ENCODE measurements at regions not wholly inside any gene's neighbourhood (a gene's known extent, or its start where the extent isn't known, plus 50 kb on each side); places are given as distances from the start of the nearest gene placed in this dataset.

DNA sequence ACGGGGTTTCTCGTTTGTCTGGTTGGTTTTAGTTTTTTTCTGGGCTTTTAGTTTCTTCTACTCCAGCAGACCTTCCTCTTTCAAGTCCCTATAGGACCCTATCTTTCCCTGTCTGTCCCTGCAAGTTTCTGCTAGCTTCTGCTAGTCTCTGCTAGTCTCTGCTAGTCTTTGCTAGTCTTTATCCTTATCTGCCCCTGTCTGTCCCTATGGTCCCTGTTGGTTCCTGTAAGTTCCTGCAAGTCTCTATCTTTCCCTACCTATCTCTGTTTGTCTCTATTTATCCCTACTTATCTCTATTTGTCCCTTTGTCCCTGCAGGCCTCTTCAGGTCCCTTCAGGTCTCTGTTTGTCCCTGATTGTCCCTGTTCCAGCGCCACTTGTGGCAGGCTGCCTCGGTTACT lies 81.5 kb upstream of the PLEKHG7 start:
- no peaks in the 10 kb centered on the region for H3K9me3 ChIP-seq (ENCODE audit: low read depth, low read length)
- H3K36me3 ChIP-seq (ENCODE audit: insufficient read depth, low read length): no peaks in the 10 kb centered on the region
- no peak overlapping the region for H3K27ac ChIP-seq
- no peak overlapping the region for H3K4me3 ChIP-seq
- no peak for DNase-seq (ENCODE audit: low read depth, low spot score)
- no peak for TF ChIP-seq FOXP2 (optimal IDR thresholded peaks at IDR 0.05; ENCODE audit: control extremely low read depth, extremely low read length, insufficient read depth)
- TF ChIP-seq EZH2 (IDR thresholded peaks at IDR 0.05): no peak
- TF ChIP-seq POLR2AphosphoS5 (IDR thresholded peaks at IDR 0.05; ENCODE audit: borderline replicate concordance, low read depth, low read length): no peak
- no peak overlapping the region for H3K9ac ChIP-seq (ENCODE audit: insufficient read length)

DNA sequence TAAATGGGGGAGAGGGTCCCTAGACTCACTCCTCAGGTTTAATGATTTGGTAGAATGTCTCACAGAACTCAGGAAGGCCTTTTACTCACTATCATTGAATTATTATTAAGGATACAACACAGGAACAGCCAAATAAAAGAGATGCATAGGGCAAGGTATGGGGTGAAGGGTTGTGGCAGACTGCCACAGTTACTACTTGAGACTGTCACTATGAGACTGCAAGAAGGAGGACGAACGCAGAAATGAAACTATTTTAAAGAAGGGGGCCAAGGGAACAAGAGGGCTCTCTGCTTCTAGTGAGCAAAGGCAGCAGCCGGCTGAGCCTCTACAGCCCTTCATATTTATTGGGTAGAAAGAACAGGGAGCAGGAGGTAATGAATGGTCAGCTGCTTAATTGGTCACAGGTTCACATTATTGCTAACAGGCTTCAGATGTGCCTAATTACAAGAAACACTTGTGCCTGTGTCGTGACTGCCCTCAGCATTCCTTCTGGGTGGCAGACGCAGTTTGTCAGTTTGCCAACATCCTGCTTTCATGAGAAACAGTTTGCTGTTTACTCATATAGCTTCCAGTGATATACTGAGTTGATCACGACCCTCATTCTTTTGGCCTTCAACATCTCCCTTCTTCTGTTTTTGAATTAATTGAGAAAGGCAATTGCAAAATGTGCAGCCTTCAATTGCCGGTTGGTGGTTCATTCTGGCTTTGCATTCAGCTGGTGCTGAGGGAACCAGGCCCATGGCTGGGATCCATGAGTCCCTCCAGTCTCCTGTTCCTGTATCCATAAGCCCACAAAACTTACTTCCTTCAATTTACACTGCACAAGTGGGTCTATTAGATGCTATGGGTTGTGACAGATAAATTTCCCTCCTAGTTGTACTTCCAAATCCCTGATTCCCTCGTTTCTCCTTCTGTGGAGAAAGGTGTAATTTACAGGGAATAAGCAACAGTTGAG lies 82.8 kb upstream of the PLEKHG7 start:
- Histone ChIP-seq H3K4me3 (no peak overlapping the region), H3K9me3 (ENCODE audit: low read depth, low read length) (no peaks in the 10 kb centered on the region), H3K27ac (no peak overlapping the region), H3K36me3 (ENCODE audit: insufficient read depth, low read length) (no peaks in the 10 kb centered on the region), H3K9ac (ENCODE audit: insufficient read length) (no peak overlapping the region)
- no peak for TF ChIP-seq FOXP2 (optimal IDR thresholded peaks at IDR 0.05; ENCODE audit: control extremely low read depth, extremely low read length, insufficient read depth)
- no peak for DNase-seq (ENCODE audit: low read depth, low spot score)

DNA sequence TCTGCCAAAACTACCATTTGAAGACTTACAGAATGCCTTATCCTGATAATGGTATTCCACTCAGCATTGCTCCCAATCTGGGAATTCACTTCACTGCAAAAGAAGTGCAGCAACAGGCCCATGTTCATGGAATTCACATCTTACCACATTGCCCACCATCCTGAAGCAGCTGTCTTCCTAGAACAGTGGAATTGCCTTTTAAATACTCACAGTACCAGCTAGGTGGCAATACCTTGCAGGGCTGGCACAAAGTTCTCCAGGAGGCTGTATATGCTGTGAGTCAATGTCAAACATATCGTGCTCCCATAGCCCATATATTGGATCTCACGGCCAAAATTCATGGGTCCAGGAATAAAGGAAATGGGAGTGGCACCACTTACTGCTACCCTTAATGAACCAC lies 83.8 kb upstream of the PLEKHG7 start:
- DNase-seq (ENCODE audit: low read depth, low spot score): no peak
- no peak overlapping the region for H3K9ac ChIP-seq (ENCODE audit: insufficient read length)
- H3K9me3 ChIP-seq (ENCODE audit: low read depth, low read length): no peaks in the 10 kb centered on the region
- no peaks in the 10 kb centered on the region for H3K36me3 ChIP-seq (ENCODE audit: insufficient read depth, low read length)
- no peak overlapping the region for H3K27ac ChIP-seq
- no peak for TF ChIP-seq EZH2 (IDR thresholded peaks at IDR 0.05)
- TF ChIP-seq FOXP2 (optimal IDR thresholded peaks at IDR 0.05; ENCODE audit: control extremely low read depth, extremely low read length, insufficient read depth): no peak
- no peak for TF ChIP-seq POLR2AphosphoS5 (IDR thresholded peaks at IDR 0.05; ENCODE audit: borderline replicate concordance, low read depth, low read length)
- H3K4me3 ChIP-seq: no peak overlapping the region

DNA sequence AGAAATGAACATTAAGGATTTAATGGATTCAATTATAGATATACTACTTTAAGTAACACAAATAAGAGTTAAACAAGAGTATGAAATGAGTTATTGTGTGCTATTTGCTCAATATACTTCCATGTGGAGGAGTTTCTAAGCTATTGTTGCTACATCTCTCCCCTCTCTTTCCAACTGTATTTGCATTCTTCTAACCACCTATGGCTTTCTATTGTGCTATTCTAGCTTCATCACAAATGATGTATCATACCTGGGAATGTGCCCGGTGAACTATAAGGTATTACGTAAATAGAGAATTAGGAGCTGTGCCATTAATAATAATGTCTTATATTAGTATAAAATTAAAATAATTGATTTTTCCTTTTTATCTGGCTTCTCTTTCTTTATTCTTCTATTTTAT lies 87.1 kb upstream of the PLEKHG7 start:
- DNase-seq (ENCODE audit: low read depth, low spot score): no peak
- H3K9me3 ChIP-seq (ENCODE audit: low read depth, low read length): no peaks in the 10 kb centered on the region
- H3K4me3 ChIP-seq: no peak overlapping the region
- H3K36me3 ChIP-seq (ENCODE audit: insufficient read depth, low read length): no peaks in the 10 kb centered on the region
- TF ChIP-seq EZH2 (IDR thresholded peaks at IDR 0.05) (no peak), FOXP2 (optimal IDR thresholded peaks at IDR 0.05; ENCODE audit: control extremely low read depth, extremely low read length, insufficient read depth) (no peak), POLR2AphosphoS5 (IDR thresholded peaks at IDR 0.05; ENCODE audit: borderline replicate concordance, low read depth, low read length) (no peak)
- no peak overlapping the region for H3K9ac ChIP-seq (ENCODE audit: insufficient read length)
- no peak overlapping the region for H3K27ac ChIP-seq

DNA sequence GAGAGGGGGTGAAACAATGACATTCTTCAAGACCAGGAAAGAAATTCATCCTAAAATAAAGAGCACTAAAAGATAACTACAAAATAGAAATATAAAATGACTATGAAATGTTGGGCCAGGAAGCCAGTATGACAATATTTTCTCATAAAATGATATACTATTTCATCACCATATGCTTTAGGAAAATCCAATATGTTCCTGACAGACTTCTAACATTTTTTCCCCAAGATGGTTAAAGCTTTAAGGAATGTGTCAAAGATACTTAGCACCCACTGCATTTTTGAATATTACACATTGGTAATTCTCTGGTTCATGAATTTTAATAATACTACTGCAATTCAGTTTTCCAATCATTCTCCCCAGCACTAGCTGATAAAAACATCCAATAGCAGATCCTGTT lies 87.7 kb upstream of the PLEKHG7 start:
- DNase-seq (ENCODE audit: low read depth, low spot score): no peak
- no peaks in the 10 kb centered on the region for H3K9me3 ChIP-seq (ENCODE audit: low read depth, low read length)
- TF ChIP-seq EZH2 (IDR thresholded peaks at IDR 0.05): no peak
- TF ChIP-seq FOXP2 (optimal IDR thresholded peaks at IDR 0.05; ENCODE audit: control extremely low read depth, extremely low read length, insufficient read depth): no peak
- no peak for TF ChIP-seq POLR2AphosphoS5 (IDR thresholded peaks at IDR 0.05; ENCODE audit: borderline replicate concordance, low read depth, low read length)
- no peak overlapping the region for H3K27ac ChIP-seq
- no peaks in the 10 kb centered on the region for H3K36me3 ChIP-seq (ENCODE audit: insufficient read depth, low read length)
- no peak overlapping the region for H3K9ac ChIP-seq (ENCODE audit: insufficient read length)
- H3K4me3 ChIP-seq: no peak overlapping the region

DNA sequence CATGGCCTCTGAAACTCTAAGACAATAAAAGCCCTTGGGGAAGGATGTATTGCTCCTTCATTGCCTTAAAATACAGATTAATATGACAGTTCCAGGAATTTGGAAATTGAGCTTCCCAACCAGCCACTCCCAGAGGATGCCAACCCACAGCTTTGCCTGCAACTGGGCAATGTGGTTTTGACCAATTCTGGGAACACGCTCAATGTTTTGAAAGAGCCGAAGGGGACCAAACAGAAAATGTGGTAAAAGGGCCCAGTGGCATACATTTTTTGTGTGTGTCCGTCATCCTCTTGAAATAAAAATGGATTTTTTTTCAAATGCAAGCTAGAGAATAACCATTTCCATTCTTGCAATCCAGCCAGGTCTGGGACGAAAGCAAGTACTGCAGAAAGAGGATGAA lies 88.3 kb upstream of the PLEKHG7 start:
- DNase-seq (ENCODE audit: low read depth, low spot score): no peak
- Histone ChIP-seq H3K36me3 (ENCODE audit: insufficient read depth, low read length) (no peaks in the 10 kb centered on the region), H3K9ac (ENCODE audit: insufficient read length) (no peak overlapping the region), H3K9me3 (ENCODE audit: low read depth, low read length) (no peaks in the 10 kb centered on the region), H3K4me3 (no peak overlapping the region), H3K27ac (no peak overlapping the region)
- TF ChIP-seq POLR2AphosphoS5 (IDR thresholded peaks at IDR 0.05; ENCODE audit: borderline replicate concordance, low read depth, low read length) (no peak), EZH2 (IDR thresholded peaks at IDR 0.05) (no peak), FOXP2 (optimal IDR thresholded peaks at IDR 0.05; ENCODE audit: control extremely low read depth, extremely low read length, insufficient read depth) (no peak)

DNA sequence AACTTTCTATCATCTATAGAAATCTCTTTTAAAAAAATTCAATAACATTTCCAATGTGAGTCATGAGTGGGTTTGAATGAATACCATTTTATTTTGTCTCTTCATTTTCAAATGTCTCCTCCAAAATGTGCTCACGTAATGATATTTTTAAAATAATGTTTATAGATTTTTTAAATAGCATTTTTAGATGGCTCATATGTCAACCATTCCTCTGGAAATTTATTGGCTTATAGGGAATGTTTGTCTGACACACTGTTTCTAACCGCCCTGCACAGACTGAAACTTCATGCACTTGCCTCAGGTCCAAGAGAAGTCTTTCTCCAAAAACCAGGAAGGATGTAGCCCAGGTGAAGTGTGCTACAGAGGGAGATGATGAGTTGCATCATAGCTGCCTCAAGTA lies 88.8 kb upstream of the PLEKHG7 start:
- H3K4me3 ChIP-seq: no peak overlapping the region
- no peak for TF ChIP-seq POLR2AphosphoS5 (IDR thresholded peaks at IDR 0.05; ENCODE audit: borderline replicate concordance, low read depth, low read length)
- no peak for TF ChIP-seq FOXP2 (optimal IDR thresholded peaks at IDR 0.05; ENCODE audit: control extremely low read depth, extremely low read length, insufficient read depth)
- no peak for TF ChIP-seq EZH2 (IDR thresholded peaks at IDR 0.05)
- no peaks in the 10 kb centered on the region for H3K9me3 ChIP-seq (ENCODE audit: low read depth, low read length)
- H3K27ac ChIP-seq: no peak overlapping the region
- no peaks in the 10 kb centered on the region for H3K36me3 ChIP-seq (ENCODE audit: insufficient read depth, low read length)
- H3K9ac ChIP-seq (ENCODE audit: insufficient read length): no peak overlapping the region
- no peak for DNase-seq (ENCODE audit: low read depth, low spot score)

DNA sequence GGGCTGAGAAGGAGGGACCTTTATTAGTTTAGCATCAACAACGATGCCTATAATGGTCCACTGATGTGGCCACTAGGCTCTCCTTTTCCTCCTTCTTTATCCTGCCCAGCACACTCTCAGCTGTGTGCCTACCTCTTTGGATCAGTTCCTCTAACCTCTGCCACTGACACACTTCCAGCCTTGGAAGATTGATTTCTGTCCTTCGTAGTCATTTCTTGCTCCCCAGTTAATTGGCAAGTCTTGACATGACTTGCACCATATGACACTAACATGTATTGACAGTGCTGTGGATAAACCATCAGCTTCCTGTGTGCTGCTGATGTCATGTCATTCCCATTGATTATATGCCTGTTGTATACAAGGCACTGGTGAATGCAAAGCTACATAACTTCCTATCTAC lies 90.2 kb upstream of the PLEKHG7 start:
- Histone ChIP-seq H3K27ac (no peak overlapping the region), H3K9me3 (ENCODE audit: low read depth, low read length) (no peaks in the 10 kb centered on the region), H3K36me3 (ENCODE audit: insufficient read depth, low read length) (no peaks in the 10 kb centered on the region), H3K9ac (ENCODE audit: insufficient read length) (no peak overlapping the region), H3K4me3 (no peak overlapping the region)
- TF ChIP-seq POLR2AphosphoS5 (IDR thresholded peaks at IDR 0.05; ENCODE audit: borderline replicate concordance, low read depth, low read length): no peak
- TF ChIP-seq EZH2 (IDR thresholded peaks at IDR 0.05): no peak
- TF ChIP-seq FOXP2 (optimal IDR thresholded peaks at IDR 0.05; ENCODE audit: control extremely low read depth, extremely low read length, insufficient read depth): no peak
- DNase-seq (ENCODE audit: low read depth, low spot score): no peak
